OCI-LY3 (cell line): ENCODE measurements at regions not wholly inside any gene's neighbourhood (a gene's known extent, or its start where the extent isn't known, plus 50 kb on each side); places are given as distances from the start of the nearest gene placed in this dataset.

Experiments
- EZH2phosphoT487 ChIP-seq: fragments of 200-600 bp; shearing (Covaris generic); IDR thresholded peaks from 2 replicates; pipeline ENCODE4 v1.6.1; 2018; ENCODE audit warnings: antibody characterized with exemption, mixed run types, low read depth
- TF ChIP-seq, protein P1 (sequence below): fragments of 200-600, 300-600 bp; sonication (generic); IDR thresholded peaks from 2 replicates; pipeline ENCODE4 v1.5.1; 2014; ENCODE audit warnings: antibody characterized with exemption, low read length, low read depth

DNA sequence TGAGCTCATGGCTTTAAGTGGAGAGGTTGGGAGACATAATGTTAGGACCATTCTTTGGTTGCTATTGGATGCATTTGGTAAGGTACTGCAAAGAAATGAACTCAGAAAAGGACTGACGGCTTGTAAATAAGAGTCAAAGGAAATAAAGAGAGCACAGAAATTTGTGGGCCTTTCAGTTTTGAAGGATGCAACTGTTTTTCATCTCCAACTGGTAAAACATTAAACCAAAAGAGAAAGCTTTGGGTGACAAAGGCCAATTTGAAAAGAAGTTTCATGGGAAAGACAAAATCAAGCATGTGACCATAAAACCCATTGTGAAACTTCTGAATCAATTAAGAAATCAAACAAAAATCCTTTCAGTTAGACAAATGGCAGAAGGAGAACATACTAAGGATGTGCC lies 77.8 kb upstream of the SPOPL start:
- TF ChIP-seq, protein P1, sequence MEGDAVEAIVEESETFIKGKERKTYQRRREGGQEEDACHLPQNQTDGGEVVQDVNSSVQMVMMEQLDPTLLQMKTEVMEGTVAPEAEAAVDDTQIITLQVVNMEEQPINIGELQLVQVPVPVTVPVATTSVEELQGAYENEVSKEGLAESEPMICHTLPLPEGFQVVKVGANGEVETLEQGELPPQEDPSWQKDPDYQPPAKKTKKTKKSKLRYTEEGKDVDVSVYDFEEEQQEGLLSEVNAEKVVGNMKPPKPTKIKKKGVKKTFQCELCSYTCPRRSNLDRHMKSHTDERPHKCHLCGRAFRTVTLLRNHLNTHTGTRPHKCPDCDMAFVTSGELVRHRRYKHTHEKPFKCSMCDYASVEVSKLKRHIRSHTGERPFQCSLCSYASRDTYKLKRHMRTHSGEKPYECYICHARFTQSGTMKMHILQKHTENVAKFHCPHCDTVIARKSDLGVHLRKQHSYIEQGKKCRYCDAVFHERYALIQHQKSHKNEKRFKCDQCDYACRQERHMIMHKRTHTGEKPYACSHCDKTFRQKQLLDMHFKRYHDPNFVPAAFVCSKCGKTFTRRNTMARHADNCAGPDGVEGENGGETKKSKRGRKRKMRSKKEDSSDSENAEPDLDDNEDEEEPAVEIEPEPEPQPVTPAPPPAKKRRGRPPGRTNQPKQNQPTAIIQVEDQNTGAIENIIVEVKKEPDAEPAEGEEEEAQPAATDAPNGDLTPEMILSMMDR: no peak
- TF ChIP-seq EZH2phosphoT487: no peak
